ENCODE measurements at regions not wholly inside any gene's neighbourhood (a gene's known extent, or its start where the extent isn't known, plus 50 kb on each side); places are given as distances from the start of the nearest gene placed in this dataset.

DNA sequence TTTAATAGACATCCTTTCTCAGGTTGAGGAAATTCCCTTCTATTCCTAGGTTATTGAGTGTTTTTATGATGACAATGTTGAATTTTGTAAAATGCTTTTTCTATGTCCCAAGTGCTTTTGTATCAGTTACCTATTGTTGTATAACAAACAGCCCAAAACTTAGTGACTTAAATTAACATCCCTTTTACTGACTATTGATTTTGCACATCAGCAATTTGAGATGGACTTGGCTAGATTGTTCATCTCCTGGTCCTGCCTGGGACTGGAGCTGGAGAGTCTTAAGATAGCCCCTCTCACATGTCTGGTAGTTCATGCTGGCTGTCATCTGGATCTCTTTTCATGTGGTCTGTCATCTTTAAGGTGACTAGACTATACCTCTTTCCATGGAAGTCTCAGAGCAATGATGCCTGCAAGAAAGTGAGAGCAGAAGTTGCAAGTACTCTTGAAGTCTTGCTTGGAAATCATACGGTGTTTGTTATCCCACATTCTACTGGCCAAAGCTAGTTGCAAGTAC lies 132.6 kb downstream of the RPAP3 start:
- no peak overlapping the region for H3K4me3 ChIP-seq (ENCODE audit: low read depth, low read length)
- TF ChIP-seq MYC (IDR thresholded peaks at IDR 0.05; ENCODE audit: low read depth, low read length) (no peak), CTCF (IDR thresholded peaks at IDR 0.05; ENCODE audit: low read depth, low read length) (no peak), POLR2A (IDR thresholded peaks at IDR 0.05; ENCODE audit: extremely low read depth, insufficient read length) (no peak)
- TF ChIP-seq, protein P1, sequence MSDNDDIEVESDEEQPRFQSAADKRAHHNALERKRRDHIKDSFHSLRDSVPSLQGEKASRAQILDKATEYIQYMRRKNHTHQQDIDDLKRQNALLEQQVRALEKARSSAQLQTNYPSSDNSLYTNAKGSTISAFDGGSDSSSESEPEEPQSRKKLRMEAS (IDR thresholded peaks at IDR 0.05; ENCODE audit: low read depth, low read length): no peak
- no peak for DNase-seq (ENCODE audit: low read depth)

GRCh38 chr12:47570151-47570550 lies 135.7 kb downstream of the RPAP3 start:
- DNase-seq (ENCODE audit: low read depth): no peak
- H3K4me3 ChIP-seq (ENCODE audit: low read depth, low read length): no peak overlapping the region
- TF ChIP-seq CTCF (IDR thresholded peaks at IDR 0.05; ENCODE audit: low read depth, low read length) (no peak), MYC (IDR thresholded peaks at IDR 0.05; ENCODE audit: low read depth, low read length) (no peak), POLR2A (IDR thresholded peaks at IDR 0.05; ENCODE audit: extremely low read depth, insufficient read length) (no peak)
- TF ChIP-seq, protein P1 (IDR thresholded peaks at IDR 0.05; ENCODE audit: low read depth, low read length): no peak

DNA sequence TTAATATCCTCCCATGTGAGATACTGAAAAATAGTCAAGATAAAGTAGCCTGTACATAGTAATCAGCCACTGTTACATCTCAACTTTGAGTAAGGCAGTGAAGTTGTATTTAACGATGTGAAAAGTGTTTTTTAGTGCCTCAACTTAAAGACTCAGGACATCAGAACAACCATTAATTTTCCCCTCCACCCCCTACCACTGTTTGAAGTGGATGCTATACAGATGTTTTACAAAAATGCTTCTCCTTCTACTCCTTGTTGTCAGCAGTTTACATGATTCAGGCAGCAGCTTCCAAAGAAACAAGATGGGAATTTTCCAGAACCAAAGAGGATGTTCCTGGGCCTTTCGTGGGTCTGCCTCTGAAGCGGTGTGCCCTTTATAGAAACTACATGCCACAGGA lies 143.6 kb downstream of the RPAP3 start:
- TF ChIP-seq, protein P1 (IDR thresholded peaks at IDR 0.05; ENCODE audit: low read depth, low read length): no peak
- TF ChIP-seq MYC (IDR thresholded peaks at IDR 0.05; ENCODE audit: low read depth, low read length) (no peak), POLR2A (IDR thresholded peaks at IDR 0.05; ENCODE audit: extremely low read depth, insufficient read length) (no peak), CTCF (IDR thresholded peaks at IDR 0.05; ENCODE audit: low read depth, low read length) (no peak)
- H3K4me3 ChIP-seq (ENCODE audit: low read depth, low read length): no peak overlapping the region
- DNase-seq (ENCODE audit: low read depth): no peak

DNA sequence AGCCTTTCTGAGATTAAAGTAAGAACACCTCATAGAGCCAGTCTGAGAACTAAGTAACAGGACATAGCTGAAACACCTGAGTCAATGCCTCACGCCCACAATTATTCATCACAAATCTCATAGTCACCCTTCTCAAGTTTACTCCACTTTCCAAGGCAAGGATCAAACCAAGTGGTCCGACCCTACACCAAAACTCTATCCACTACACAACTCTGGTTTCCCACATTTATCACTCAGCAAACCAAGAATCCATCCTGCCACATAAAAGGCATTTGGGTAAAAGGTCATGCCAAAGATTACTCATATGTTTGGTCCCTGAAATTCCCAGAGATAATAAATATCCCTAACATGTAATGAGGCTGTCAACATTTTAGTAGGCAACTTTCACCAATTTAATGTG lies 144.1 kb downstream of the RPAP3 start:
- TF ChIP-seq POLR2A (IDR thresholded peaks at IDR 0.05; ENCODE audit: extremely low read depth, insufficient read length) (no peak), MYC (IDR thresholded peaks at IDR 0.05; ENCODE audit: low read depth, low read length) (no peak), CTCF (IDR thresholded peaks at IDR 0.05; ENCODE audit: low read depth, low read length) (no peak)
- TF ChIP-seq, protein P1 (IDR thresholded peaks at IDR 0.05; ENCODE audit: low read depth, low read length): no peak
- H3K4me3 ChIP-seq (ENCODE audit: low read depth, low read length): no peak overlapping the region
- DNase-seq (ENCODE audit: low read depth): no peak

- no peak for TF ChIP-seq CTCF (IDR thresholded peaks at IDR 0.05; ENCODE audit: low read depth, low read length)
- TF ChIP-seq POLR2A (IDR thresholded peaks at IDR 0.05; ENCODE audit: extremely low read depth, insufficient read length): no peak
- no peak for TF ChIP-seq MYC (IDR thresholded peaks at IDR 0.05; ENCODE audit: low read depth, low read length)
- TF ChIP-seq, protein P1 (IDR thresholded peaks at IDR 0.05; ENCODE audit: low read depth, low read length): no peak
- no peak overlapping the region for H3K4me3 ChIP-seq (ENCODE audit: low read depth, low read length)
- peak; percentile 19 for DNase-seq (ENCODE audit: low read depth)
These were observed 145.4 kb downstream of the RPAP3 start for GRCh38 chr12:47560415-47560814.

Data from NB4 (cell line).